Thyroid gland (tissue), 4 donors: ENCODE measurements at regions not wholly inside any gene's neighbourhood (a gene's known extent, or its start where the extent isn't known, plus 50 kb on each side); places are given as distances from the start of the nearest gene placed in this dataset.

Experiments used
- DNase-seq, 2 donors: peaks; one replicate each; pipeline ENCODE4 v3.0.0-alpha.2; 2019
- H3K27ac ChIP-seq, 3 donors: fragments of 200-600 bp; sonication (generic); 1 replicate in 2 of 3; 2 replicates in 1 of 3; pipeline ENCODE4 v1.5.1; 2016 to 2019; ENCODE audit warnings: mild to moderate bottlenecking in 1 of 3, moderate library complexity in 1 of 3
- H3K27me3 ChIP-seq: fragments of 200-600 bp; sonication (generic); one replicate; pipeline ENCODE4 v1.5.1; 2019
- H3K36me3 ChIP-seq, 2 donors: fragments of 200-600 bp; sonication (generic); one replicate each; pipeline ENCODE4 v1.5.1; 2016 to 2019
- H3K4me1 ChIP-seq, 2 donors: fragments of 200-600 bp; sonication (generic); one replicate each; pipeline ENCODE4 v1.5.1; 2017 to 2019
- H3K4me3 ChIP-seq, 3 donors: fragments of 200-600 bp; sonication (generic); replicated peaks in 1 of 3; 1 replicate in 2 of 3; 2 replicates in 1 of 3; pipeline ENCODE4 v1.5.1; 2016; ENCODE audit warnings: mild to moderate bottlenecking in 1 of 3
- H3K9me3 ChIP-seq: fragments of 200-600 bp; sonication (generic); one replicate; pipeline ENCODE4 v1.5.1; 2017
- POLR2A ChIP-seq, 2 donors: fragments of 450-650 bp; IDR thresholded peaks; one replicate each; pipeline ENCODE4 v1.6.1; 2017; ENCODE audit warnings: antibody characterized with exemption in 2 of 2, mild to moderate bottlenecking in 2 of 2, moderate library complexity in 1 of 2
- WGBS, 2 donors: methylation state at CpG; one replicate each; pipeline ENCODE4 v1.1.5; 2017; 5-methylcytosine and 5-hydroxymethylcytosine counted together
- intact Hi-C: fragments of 100-400 bp; cut with DNase I; formaldehyde crosslinking; loops from one replicate; pipeline ENCODE4 v1.15.1; 2023
- TF ChIP-seq, protein P1 (sequence below), 6 experiments: fragments of 200-600 bp in 3 of 6; fragments of 450-650 bp in 3 of 6; sonication (generic) in 3 of 6; IDR thresholded peaks; one replicate each; pipeline ENCODE4 v1.5.1; 2016 to 2019; ENCODE audit warnings: antibody characterized with exemption in 6 of 6, mild to moderate bottlenecking in 2 of 6, inconsistent platforms in 1 of 6, moderate library complexity in 1 of 6

DNA sequence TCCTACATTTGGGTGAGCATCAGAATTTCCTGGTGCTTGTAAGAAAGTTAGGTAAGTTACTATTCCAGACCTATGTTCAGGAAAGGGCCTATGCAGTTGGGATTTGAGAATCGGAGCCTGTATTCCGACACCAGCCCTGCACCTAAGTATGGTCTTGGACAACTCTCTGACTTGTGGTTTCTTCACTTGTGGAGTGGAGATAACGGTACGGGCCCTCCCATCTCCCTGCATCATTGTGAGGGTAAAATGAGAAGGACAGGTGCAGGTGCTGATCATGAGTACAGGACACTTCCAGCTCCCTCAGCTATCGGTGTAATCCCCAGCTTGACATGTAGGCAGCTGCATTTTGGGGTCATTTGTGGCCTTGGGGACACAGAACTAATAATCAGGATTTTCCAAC is 138.3 kb upstream of the NAMPT start:
- H3K27ac ChIP-seq: no peak overlapping the region
- H3K4me3 ChIP-seq: no peak overlapping the region
- intact Hi-C loops: loop anchor here (10.0 kb wide), 1 partner anchor 138 kb away; the partner anchor contains the start of gene NAMPT
- no peaks in the 10 kb centered on the region for H3K27me3 ChIP-seq
- no peak for DNase-seq
- no peaks in the 10 kb centered on the region for H3K9me3 ChIP-seq
- WGBS, 2 donors: 78 to 79% methylated on average over 5 of the region's 5 CpGs
- no peaks in the 10 kb centered on the region for H3K36me3 ChIP-seq
- peaks cover 22 to 54% of the 10 kb centered on the region in 2 donors for H3K4me1 ChIP-seq
- TF ChIP-seq POLR2A (IDR thresholded peaks at IDR 0.05): no peak
- TF ChIP-seq, protein P1, sequence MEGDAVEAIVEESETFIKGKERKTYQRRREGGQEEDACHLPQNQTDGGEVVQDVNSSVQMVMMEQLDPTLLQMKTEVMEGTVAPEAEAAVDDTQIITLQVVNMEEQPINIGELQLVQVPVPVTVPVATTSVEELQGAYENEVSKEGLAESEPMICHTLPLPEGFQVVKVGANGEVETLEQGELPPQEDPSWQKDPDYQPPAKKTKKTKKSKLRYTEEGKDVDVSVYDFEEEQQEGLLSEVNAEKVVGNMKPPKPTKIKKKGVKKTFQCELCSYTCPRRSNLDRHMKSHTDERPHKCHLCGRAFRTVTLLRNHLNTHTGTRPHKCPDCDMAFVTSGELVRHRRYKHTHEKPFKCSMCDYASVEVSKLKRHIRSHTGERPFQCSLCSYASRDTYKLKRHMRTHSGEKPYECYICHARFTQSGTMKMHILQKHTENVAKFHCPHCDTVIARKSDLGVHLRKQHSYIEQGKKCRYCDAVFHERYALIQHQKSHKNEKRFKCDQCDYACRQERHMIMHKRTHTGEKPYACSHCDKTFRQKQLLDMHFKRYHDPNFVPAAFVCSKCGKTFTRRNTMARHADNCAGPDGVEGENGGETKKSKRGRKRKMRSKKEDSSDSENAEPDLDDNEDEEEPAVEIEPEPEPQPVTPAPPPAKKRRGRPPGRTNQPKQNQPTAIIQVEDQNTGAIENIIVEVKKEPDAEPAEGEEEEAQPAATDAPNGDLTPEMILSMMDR (IDR thresholded peaks at IDR 0.05): no peak

DNA sequence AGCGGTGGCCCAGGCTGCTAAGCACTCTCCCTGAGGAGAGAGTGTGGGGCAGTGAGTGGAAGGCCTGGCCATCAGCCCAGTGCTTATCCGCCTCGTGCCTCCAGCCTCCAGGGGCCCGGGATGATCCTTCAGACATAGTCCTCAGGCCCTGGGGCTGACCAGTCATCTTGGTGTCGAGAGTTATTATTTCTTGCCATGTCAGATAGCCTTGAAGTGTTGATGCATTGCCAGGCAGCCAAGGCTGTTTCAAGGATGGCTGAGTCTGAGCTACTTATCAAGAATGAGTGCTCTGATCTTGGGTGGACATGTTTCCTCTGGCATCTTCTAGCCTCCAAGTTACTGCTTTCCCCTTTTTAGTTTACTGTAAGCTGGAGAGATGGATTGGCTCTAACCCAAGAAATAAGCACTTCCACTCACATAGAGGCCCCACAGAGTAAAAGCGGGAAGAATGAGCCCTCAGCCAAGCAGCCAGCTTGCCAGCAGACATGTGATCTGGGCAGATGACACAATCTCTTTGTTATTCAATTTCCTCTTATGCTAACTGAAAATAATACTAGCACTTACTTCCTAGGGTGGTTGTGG is 136.5 kb upstream of the NAMPT start:
- Histone ChIP-seq H3K27ac (peak overlapping the region; percentile 45 to 56 (median 54)), H3K27me3 (no peaks in the 10 kb centered on the region), H3K36me3 (no peaks in the 10 kb centered on the region), H3K9me3 (no peaks in the 10 kb centered on the region), H3K4me1 (peaks cover 22 to 49% of the 10 kb centered on the region in 2 donors), H3K4me3 (no peak overlapping the region)
- intact Hi-C loops: loop anchor here (10.0 kb wide), 1 partner anchor 136 kb away; the partner anchor contains the start of gene NAMPT
- TF ChIP-seq POLR2A (IDR thresholded peaks at IDR 0.05): no peak
- TF ChIP-seq, protein P1 (IDR thresholded peaks at IDR 0.05): no peak
- WGBS, 2 donors: 3 to 31% methylated on average over 3 to 6 of the region's 6 CpGs
- peak; percentile 89 to 94 for DNase-seq

DNA sequence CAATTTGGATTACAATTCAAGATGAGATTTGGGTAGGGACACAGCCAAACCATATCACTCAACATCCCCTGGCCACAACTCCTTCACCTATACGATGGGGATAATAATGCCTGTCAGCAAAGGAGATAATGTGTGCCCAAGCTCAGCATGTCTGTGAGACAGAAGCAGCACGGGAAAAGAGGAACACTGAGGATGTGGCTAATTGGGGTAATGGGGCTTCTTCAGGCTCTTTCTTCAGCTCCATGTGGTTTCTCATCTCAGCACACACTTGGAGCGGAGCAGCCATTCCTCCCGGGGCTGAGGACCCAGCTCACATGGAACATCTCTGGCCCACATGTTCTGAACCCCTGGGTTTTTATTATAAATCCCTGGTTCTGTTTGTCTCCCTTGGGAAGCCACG is 136.0 kb upstream of the NAMPT start:
- H3K36me3 ChIP-seq: no peaks in the 10 kb centered on the region
- H3K4me3 ChIP-seq: no peak overlapping the region
- TF ChIP-seq, protein P1 (IDR thresholded peaks at IDR 0.05): no peak
- TF ChIP-seq POLR2A (IDR thresholded peaks at IDR 0.05): no peak
- 44% methylated on average over 5 of the region's 5 CpGs for WGBS, 2 donors
- no peaks in the 10 kb centered on the region for H3K9me3 ChIP-seq
- H3K27me3 ChIP-seq: no peaks in the 10 kb centered on the region
- DNase-seq: no peak
- H3K27ac ChIP-seq: peak overlapping the region; percentile 45 to 56 (median 54)
- H3K4me1 ChIP-seq: peaks cover 22 to 44% of the 10 kb centered on the region in 2 donors
- intact Hi-C loops: loop anchor here (10.0 kb wide), 1 partner anchor 136 kb away; the partner anchor contains the start of gene NAMPT

DNA sequence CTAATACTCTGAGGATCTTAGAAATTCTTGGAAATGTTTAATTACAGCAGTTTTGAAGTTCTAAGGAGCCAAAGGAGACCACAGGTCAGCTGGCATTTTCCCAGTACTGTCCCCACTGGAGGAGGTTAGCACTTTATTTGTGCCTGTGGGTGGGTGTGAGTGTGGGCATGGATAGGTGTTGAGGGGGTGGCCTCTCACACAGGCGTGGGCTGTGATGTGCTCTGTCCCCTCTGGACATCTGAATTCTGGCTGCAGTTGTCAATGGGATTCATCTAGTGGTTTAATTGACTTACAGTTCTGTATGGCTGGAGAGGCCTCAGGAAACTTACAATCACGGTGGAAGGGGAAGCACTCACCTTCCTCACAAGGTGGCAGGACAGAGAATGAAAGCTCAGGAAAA is 135.4 kb upstream of the NAMPT start:
- DNase-seq: no peak

More for the DNA sequence above, 135.4 kb upstream of the NAMPT start:
- Histone ChIP-seq H3K27ac (no peak overlapping the region), H3K9me3 (no peaks in the 10 kb centered on the region), H3K4me1 (peaks cover 18 to 39% of the 10 kb centered on the region in 2 donors), H3K27me3 (no peaks in the 10 kb centered on the region), H3K36me3 (no peaks in the 10 kb centered on the region), H3K4me3 (no peak overlapping the region)
- 75 to 82% methylated on average over 2 of the region's 2 CpGs for WGBS, 2 donors
- TF ChIP-seq, protein P1 (IDR thresholded peaks at IDR 0.05): no peak
- intact Hi-C loops: loop anchor here (10.0 kb wide), 1 partner anchor 135 kb away; the partner anchor contains the start of gene NAMPT
